ENCODE measurements at regions not wholly inside any gene's neighbourhood (a gene's known extent, or its start where the extent isn't known, plus 50 kb on each side); places are given as distances from the start of the nearest gene placed in this dataset.
A peak's percentile ranks its signal among the peaks of the same experiment; 100 is the strongest.

- peak; percentile 26 for DNase-seq
- no peak overlapping the region for H3K9ac ChIP-seq (ENCODE audit: low read depth, low read length)
Measured at GRCh38 chr3:16828815-16829214, 55.9 kb upstream of the PLCL2 start.

More at GRCh38 chr3:16828815-16829214, 55.9 kb upstream of the PLCL2 start:
- no CpG with 5 or more reads among the region's 3 CpGs for WGBS, 2 experiments (ENCODE audit: extremely low coverage in 2 of 2, insufficient read length in 1 of 2)
- Histone ChIP-seq H3K27me3 (ENCODE audit: control insufficient read depth, insufficient read depth, low read length) (peaks cover 3% of the 10 kb centered on the region; the same call in 1 of the 2 replicates), H3K4ac (ENCODE audit: low read depth, low read length) (no peak overlapping the region), H3K4me2 (ENCODE audit: low read depth, low read length) (no peak overlapping the region), H3K9me3 (ENCODE audit: control insufficient read depth, insufficient read depth, low read length) (no peaks in the 10 kb centered on the region), H2BK5ac (ENCODE audit: low read depth, low read length, poor library complexity, severe bottlenecking) (no peak overlapping the region), H2AK5ac (ENCODE audit: low read depth, low read length) (no peak overlapping the region), H3K14ac (replicated peaks; ENCODE audit: low read depth, low read length) (no peak overlapping the region), H2AFZ (replicated peaks; ENCODE audit: low read length, poor library complexity) (no peak overlapping the region), H3K36me3 (ENCODE audit: control insufficient read depth, insufficient read depth, low read length) (no peaks in the 10 kb centered on the region), H3K18ac (ENCODE audit: low read depth, low read length) (no peak overlapping the region), H2AK9ac (replicated peaks; ENCODE audit: low read depth, low read length, poor library complexity) (no peak overlapping the region), H3K56ac (ENCODE audit: extremely low read depth, insufficient read depth, low read length) (no peak overlapping the region), H4K8ac (ENCODE audit: low read depth in 2 of 2, low read length in 2 of 2) (no peak overlapping the region), H3K9me1 (ENCODE audit: insufficient read depth, low read length) (no peaks in the 10 kb centered on the region), H3K27ac (ENCODE audit: insufficient read depth, low read length) (no peak overlapping the region), H3K79me1 (ENCODE audit: low read depth in 1 of 2, low read length in 2 of 2) (no peaks in the 10 kb centered on the region), H4K20me1 (ENCODE audit: insufficient read depth, low read length) (no peaks in the 10 kb centered on the region), H4K5ac (ENCODE audit: low read depth, low read length) (no peak overlapping the region), H2BK20ac (ENCODE audit: low read depth, low read length) (no peak overlapping the region), H3K23ac (ENCODE audit: low read depth, low read length) (no peak overlapping the region), H2BK15ac (ENCODE audit: low read depth, low read length) (no peak overlapping the region), H3K4me3 (ENCODE audit: insufficient read depth, low read depth, low read length) (no peak overlapping the region), H3K4me1 (ENCODE audit: control insufficient read depth, insufficient read depth, low read length) (no peaks in the 10 kb centered on the region), H4K91ac (ENCODE audit: insufficient read depth, low read depth, low read length) (no peak overlapping the region), H2BK120ac (ENCODE audit: low read depth, low read length) (no peak overlapping the region)
- TF ChIP-seq RCOR1 (IDR thresholded peaks at IDR 0.05; ENCODE audit: insufficient replicate concordance, low read length) (no peak), SMC3 (IDR thresholded peaks at IDR 0.05; ENCODE audit: low read depth, low read length) (peak; percentile 21; the same call in 1 of the 2 replicates), MXI1 (IDR thresholded peaks at IDR 0.05; ENCODE audit: borderline replicate concordance, low read depth, low read length) (no peak), RAD21 (IDR thresholded peaks at IDR 0.05; ENCODE audit: low read length) (peak; percentile 41), CEBPB (IDR thresholded peaks at IDR 0.05; ENCODE audit: low read depth, low read length) (no peak), POLR2A (IDR thresholded peaks at IDR 0.05; ENCODE audit: low read depth, low read length) (no peak), RFX5 (IDR thresholded peaks at IDR 0.05; ENCODE audit: low read depth, low read length) (no peak), CHD1 (IDR thresholded peaks at IDR 0.05; ENCODE audit: low read depth, low read length) (no peak)
- TF ChIP-seq, protein P1, sequence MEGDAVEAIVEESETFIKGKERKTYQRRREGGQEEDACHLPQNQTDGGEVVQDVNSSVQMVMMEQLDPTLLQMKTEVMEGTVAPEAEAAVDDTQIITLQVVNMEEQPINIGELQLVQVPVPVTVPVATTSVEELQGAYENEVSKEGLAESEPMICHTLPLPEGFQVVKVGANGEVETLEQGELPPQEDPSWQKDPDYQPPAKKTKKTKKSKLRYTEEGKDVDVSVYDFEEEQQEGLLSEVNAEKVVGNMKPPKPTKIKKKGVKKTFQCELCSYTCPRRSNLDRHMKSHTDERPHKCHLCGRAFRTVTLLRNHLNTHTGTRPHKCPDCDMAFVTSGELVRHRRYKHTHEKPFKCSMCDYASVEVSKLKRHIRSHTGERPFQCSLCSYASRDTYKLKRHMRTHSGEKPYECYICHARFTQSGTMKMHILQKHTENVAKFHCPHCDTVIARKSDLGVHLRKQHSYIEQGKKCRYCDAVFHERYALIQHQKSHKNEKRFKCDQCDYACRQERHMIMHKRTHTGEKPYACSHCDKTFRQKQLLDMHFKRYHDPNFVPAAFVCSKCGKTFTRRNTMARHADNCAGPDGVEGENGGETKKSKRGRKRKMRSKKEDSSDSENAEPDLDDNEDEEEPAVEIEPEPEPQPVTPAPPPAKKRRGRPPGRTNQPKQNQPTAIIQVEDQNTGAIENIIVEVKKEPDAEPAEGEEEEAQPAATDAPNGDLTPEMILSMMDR (conservative IDR thresholded peaks at IDR 0.05; ENCODE audit: low read depth, low read length): peak; percentile 33; the same call in 1 of the 2 replicates
- no TSS peak for BruUV-seq (replicated peaks)
- POLR2A ChIA-PET (ENCODE audit: unreplicated experiment): no interaction called here
- no peak for ATAC-seq (ENCODE audit: low read depth)
- intact Hi-C loops (cut with micrococcal nuclease): loop anchor here (1.0 kb wide), 1 partner anchor 200 kb away; no protein-coding TSS in a partner anchor
- CTCF ChIA-PET: interaction anchor here (0.7 kb wide), 2 partner anchors 204 to 369 kb away, joined by 3 to 4 read pairs; no protein-coding TSS in a partner anchor
- dilution Hi-C loops (cut with HindIII; ENCODE audit: low sequenced_read_pairs, unreplicated experiment): no loop called here
- in situ Hi-C loops (cut with MboI; ENCODE audit: low sequenced_read_pairs): no loop called here

Measured in IMR-90 (cell line).